Spleen (tissue), 11 donors: ENCODE measurements at regions not wholly inside any gene's neighbourhood (a gene's known extent, or its start where the extent isn't known, plus 50 kb on each side); places are given as distances from the start of the nearest gene placed in this dataset.

ENCODE experiments used
- DNase-seq: peaks from one replicate; pipeline ENCODE4 v3.0.0-alpha.2; 2020
- H3K27ac ChIP-seq, 8 donors: fragments of 200-600 bp; sonication (generic) in 7 of 8; 1 replicate in 4 of 8; 2 replicates in 4 of 8; pipeline versions ENCODE4 v1.5.0 to v1.8.0; 2016 to 2021; ENCODE audit warnings: inconsistent platforms in 4 of 8, mild to moderate bottlenecking in 4 of 8, moderate library complexity in 1 of 8
- H3K27me3 ChIP-seq, 7 donors: fragments of 200-600 bp; sonication (generic) in 6 of 7; replicated peaks in 1 of 7; 1 replicate in 4 of 7; 2 replicates in 3 of 7; pipeline versions ENCODE4 v1.5.0 to v1.8.0; 2016 to 2021; ENCODE audit warnings: inconsistent platforms in 3 of 7, mild to moderate bottlenecking in 1 of 7
- H3K36me3 ChIP-seq, 6 donors: fragments of 200-600 bp; sonication (generic) in 5 of 6; 1 replicate in 4 of 6; 2 replicates in 2 of 6; pipeline versions ENCODE4 v1.5.0 to v1.8.0; 2016 to 2021; ENCODE audit warnings: inconsistent platforms in 2 of 6
- H3K4me1 ChIP-seq, 6 donors: fragments of 200-600 bp; sonication (generic) in 5 of 6; 1 replicate in 3 of 6; 2 replicates in 3 of 6; pipeline versions ENCODE4 v1.5.0 to v1.8.0; 2016 to 2021; ENCODE audit warnings: inconsistent platforms in 3 of 6
- H3K4me3 ChIP-seq, 8 donors: fragments of 200-600 bp; sonication (generic) in 7 of 8; 1 replicate in 4 of 8; 2 replicates in 4 of 8; pipeline versions ENCODE4 v1.5.0 to v1.8.0; 2016 to 2021; ENCODE audit warnings: inconsistent platforms in 4 of 8, mild to moderate bottlenecking in 4 of 8, moderate library complexity in 2 of 8
- H3K9me3 ChIP-seq, 8 donors: fragments of 200-600 bp; sonication (generic) in 7 of 8; 1 replicate in 4 of 8; 2 replicates in 4 of 8; pipeline versions ENCODE4 v1.5.0 to v1.8.0; 2016 to 2021; ENCODE audit warnings: inconsistent platforms in 4 of 8
- POLR2A ChIP-seq, 3 donors: fragments of 450-650 bp; IDR thresholded peaks; one replicate each; pipeline ENCODE4 v1.5.1; 2017; ENCODE audit warnings: antibody characterized with exemption in 3 of 3, mild to moderate bottlenecking in 1 of 3
- POLR2AphosphoS5 ChIP-seq, 3 donors: sonication (generic); formaldehyde crosslinking; IDR thresholded peaks; one replicate each; pipeline ENCODE4 v1.5.1; 2017; ENCODE audit warnings: antibody characterized with exemption in 3 of 3
- WGBS, 5 donors: extraction: QIAGEN DNeasy Blood & Tissue Kit in 3 of 5; methylation state at CpG; one replicate each; pipeline versions ENCODE4 v1.1.5 to v1.1.7; 2013 to 2018; 5-methylcytosine and 5-hydroxymethylcytosine counted together
- intact Hi-C: fragments of 100-400 bp; cut with DNase I; formaldehyde crosslinking; loops from one replicate; pipeline ENCODE4 v1.15.0; 2023; ENCODE audit warnings: low total_unique reads
- TF ChIP-seq, protein P1 (sequence below), 11 experiments: fragments of 200-600 bp in 7 of 11; fragments of 450-650 bp in 4 of 11; sonication (generic) in 4 of 11; IDR thresholded peaks in 8 of 11; conservative IDR thresholded peaks in 3 of 11; 1 replicate in 7 of 11; 2 replicates in 4 of 11; pipeline versions ENCODE4 v1.4.0 to v1.8.0; 2016 to 2021; ENCODE audit warnings: antibody characterized with exemption in 11 of 11, inconsistent platforms in 4 of 11, mild to moderate bottlenecking in 1 of 11
- donor health status: healthy with polysubstance abuse.
- donor health status: DM: no; HTN: no; CAD: no; lungs with moderate emphysema.
- donor health status: DM: no; HTN: no; CAD: no.
- donor health status: Bipolar disorder and iron deficiency.
- donor health status: healthy.
- donor health status: DM: no; HTN: no; CAD: no.
- donor health status: DM: yes; HTN: yes; CAD: no.

DNA sequence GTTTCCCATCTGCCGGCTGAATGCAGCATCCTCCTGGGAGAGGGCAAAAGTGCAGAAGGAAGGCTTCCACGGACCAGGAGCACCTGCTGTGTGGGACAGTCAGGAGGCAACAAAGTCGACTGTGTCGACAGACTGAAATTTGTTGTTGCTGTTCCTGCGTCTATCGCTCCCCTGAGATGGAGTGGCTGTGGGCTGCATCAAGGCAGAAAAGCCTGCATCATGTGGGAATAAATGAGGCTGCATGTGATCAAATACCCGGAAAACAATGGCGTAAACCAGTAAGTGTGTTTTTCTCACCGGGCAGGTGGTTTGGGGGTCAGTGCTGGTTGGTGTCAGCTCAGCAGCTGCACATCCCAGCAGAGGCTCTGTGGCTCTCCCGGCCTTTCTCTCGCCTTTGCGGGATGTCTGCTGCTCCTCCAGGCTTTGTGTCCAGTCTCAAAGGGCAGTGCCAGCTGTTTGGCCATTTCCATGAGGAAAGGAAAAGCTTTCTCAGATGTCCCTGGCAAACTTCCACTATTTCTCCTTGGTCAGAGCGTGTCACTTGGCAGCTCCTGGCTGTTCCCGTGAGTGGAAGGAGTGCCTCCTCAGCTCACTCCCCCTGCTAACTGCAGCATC is 262.4 kb downstream of the NDUFA10 start:
- DNase-seq, result peak; percentile 52
- Histone ChIP-seq H3K36me3 (no peaks in the 10 kb centered on the region), H3K9me3 (peaks cover 0 to 12% (median 9%) of the 10 kb centered on the region in 8 donors), H3K27me3 (peaks cover 0 to 8% (median 0%) of the 10 kb centered on the region in 7 donors), H3K4me3 (no peak overlapping the region), H3K4me1 (no peaks in the 10 kb centered on the region), H3K27ac (no peak overlapping the region)
- TF ChIP-seq, protein P1, sequence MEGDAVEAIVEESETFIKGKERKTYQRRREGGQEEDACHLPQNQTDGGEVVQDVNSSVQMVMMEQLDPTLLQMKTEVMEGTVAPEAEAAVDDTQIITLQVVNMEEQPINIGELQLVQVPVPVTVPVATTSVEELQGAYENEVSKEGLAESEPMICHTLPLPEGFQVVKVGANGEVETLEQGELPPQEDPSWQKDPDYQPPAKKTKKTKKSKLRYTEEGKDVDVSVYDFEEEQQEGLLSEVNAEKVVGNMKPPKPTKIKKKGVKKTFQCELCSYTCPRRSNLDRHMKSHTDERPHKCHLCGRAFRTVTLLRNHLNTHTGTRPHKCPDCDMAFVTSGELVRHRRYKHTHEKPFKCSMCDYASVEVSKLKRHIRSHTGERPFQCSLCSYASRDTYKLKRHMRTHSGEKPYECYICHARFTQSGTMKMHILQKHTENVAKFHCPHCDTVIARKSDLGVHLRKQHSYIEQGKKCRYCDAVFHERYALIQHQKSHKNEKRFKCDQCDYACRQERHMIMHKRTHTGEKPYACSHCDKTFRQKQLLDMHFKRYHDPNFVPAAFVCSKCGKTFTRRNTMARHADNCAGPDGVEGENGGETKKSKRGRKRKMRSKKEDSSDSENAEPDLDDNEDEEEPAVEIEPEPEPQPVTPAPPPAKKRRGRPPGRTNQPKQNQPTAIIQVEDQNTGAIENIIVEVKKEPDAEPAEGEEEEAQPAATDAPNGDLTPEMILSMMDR (IDR thresholded peaks at IDR 0.05 in 8 of 11, conservative IDR thresholded peaks at IDR 0.05 in 3 of 11), result no peak
- TF ChIP-seq POLR2A (IDR thresholded peaks at IDR 0.05) (no peak), POLR2AphosphoS5 (IDR thresholded peaks at IDR 0.05) (no peak)
- intact Hi-C loops, result no loop called here
- 65 to 90% (median 84%) methylated on average over 13 to 14 of the region's 14 CpGs for WGBS, 5 donors

DNA sequence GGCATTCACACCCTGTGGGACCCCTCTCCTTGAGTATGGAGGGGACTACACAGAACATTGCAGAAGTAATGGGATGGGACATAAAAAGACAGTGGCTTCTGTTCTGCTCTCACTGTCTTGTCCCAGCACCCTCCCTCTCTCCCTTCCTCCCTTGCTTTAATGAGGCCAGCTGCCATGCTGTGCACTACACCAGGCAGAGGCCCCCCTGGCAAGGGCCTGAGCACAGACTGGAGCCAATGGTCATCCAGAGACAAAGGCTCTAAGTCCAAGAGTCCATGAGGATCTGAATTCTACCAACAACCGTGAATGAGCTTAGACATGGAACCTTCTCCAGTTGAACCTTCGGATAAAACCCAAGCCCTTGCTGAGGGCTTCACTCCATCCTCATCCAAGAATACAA is 263.0 kb downstream of the NDUFA10 start:
- peak; percentile 33 for DNase-seq
- peaks cover 0 to 3% (median 0%) of the 10 kb centered on the region in 6 donors for H3K4me1 ChIP-seq
- TF ChIP-seq, protein P1 (IDR thresholded peaks at IDR 0.05 in 8 of 11, conservative IDR thresholded peaks at IDR 0.05 in 3 of 11), result no peak
- TF ChIP-seq POLR2A (IDR thresholded peaks at IDR 0.05) (no peak), POLR2AphosphoS5 (IDR thresholded peaks at IDR 0.05) (no peak)

DNA sequence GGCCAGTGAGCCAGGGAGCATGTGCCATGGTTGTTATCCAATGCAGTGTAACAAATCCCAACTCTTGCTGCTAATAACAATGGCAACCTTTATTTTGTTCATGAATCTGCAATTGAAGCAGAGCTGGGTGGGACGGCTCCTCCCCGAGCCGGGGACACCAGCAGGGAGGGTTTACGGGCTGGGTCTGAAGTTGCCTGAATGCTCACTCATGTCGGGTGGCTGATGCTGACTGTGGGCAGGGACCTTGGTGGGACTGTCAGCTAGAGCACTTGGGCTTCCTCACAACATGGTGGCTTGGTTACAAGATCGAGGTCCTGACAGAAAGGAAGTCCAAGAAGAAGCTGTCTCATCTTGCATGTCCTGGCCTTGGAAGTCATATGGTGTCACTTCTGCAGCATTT is 264.5 kb downstream of the NDUFA10 start:
- no peaks in the 10 kb centered on the region for H3K36me3 ChIP-seq
- DNase-seq, result peak; percentile 46
- 67 to 98% (median 94%) methylated on average over 6 of the region's 6 CpGs for WGBS, 5 donors
- TF ChIP-seq, protein P1 (IDR thresholded peaks at IDR 0.05 in 8 of 11, conservative IDR thresholded peaks at IDR 0.05 in 3 of 11), result no peak
- TF ChIP-seq POLR2A (IDR thresholded peaks at IDR 0.05), result no peak
- no peak for TF ChIP-seq POLR2AphosphoS5 (IDR thresholded peaks at IDR 0.05)
- H3K9me3 ChIP-seq, result peaks cover 0 to 12% (median 9%) of the 10 kb centered on the region in 8 donors
- H3K27me3 ChIP-seq, result peaks cover 0 to 8% (median 0%) of the 10 kb centered on the region in 7 donors
- no peak overlapping the region for H3K27ac ChIP-seq
- peaks cover 0 to 10% (median 3%) of the 10 kb centered on the region in 6 donors for H3K4me1 ChIP-seq
- intact Hi-C loops, result no loop called here
- H3K4me3 ChIP-seq, result no peak overlapping the region

More for the DNA sequence above, 263.0 kb downstream of the NDUFA10 start:
- 94 to 100% (median 96%) methylated on average over 2 of the region's 2 CpGs for WGBS, 5 donors
- Histone ChIP-seq H3K4me3 (no peak overlapping the region), H3K27me3 (peaks cover 0 to 8% (median 0%) of the 10 kb centered on the region in 7 donors), H3K27ac (no peak overlapping the region), H3K9me3 (peaks cover 0 to 12% (median 9%) of the 10 kb centered on the region in 8 donors), H3K36me3 (no peaks in the 10 kb centered on the region)
- intact Hi-C loops, result no loop called here

DNA sequence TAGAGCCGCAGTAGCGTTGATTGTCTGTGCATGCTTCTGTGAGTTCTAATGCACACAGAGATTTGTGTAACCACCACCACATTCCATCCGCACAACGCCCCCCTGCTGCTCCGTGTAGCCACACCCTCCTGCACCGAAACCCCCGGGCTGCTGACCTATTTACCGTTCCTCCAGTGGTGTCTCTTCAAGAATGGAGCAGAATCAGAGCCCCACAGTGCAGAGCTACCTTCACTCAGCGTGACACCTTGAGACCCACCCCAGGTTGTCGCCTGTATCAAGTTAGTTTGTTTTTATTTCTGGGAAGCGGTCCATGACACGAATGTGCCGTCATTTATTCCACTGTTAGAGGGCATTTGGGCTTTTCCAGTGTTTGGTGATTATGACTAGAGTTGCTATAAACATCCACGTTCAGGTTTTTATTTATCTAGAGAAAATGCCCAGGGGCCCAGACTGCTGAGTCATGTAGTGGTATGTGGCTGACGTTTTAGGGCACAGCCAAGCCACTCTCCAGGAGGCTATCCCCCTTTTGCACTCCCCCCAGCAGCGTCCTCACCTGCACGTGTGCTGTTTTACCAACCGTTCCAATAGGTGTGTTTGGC is 266.8 kb downstream of the NDUFA10 start:
- no peak overlapping the region for H3K27ac ChIP-seq
- H3K36me3 ChIP-seq, result no peaks in the 10 kb centered on the region
- TF ChIP-seq POLR2AphosphoS5 (IDR thresholded peaks at IDR 0.05) (no peak), POLR2A (IDR thresholded peaks at IDR 0.05) (no peak)
- TF ChIP-seq, protein P1 (IDR thresholded peaks at IDR 0.05 in 8 of 11, conservative IDR thresholded peaks at IDR 0.05 in 3 of 11), result no peak
- H3K27me3 ChIP-seq, result peaks cover 0 to 8% (median 0%) of the 10 kb centered on the region in 7 donors
- H3K4me3 ChIP-seq, result no peak overlapping the region
- H3K4me1 ChIP-seq, result peaks cover 0 to 10% (median 3%) of the 10 kb centered on the region in 6 donors
- intact Hi-C loops, result no loop called here
- H3K9me3 ChIP-seq, result peaks cover 0 to 12% (median 9%) of the 10 kb centered on the region in 8 donors
- WGBS, 5 donors, result 75 to 88% (median 82%) methylated on average over 18 of the region's 18 CpGs
- DNase-seq, result peak; percentile 13
